ENCODE measurements at regions not wholly inside any gene's neighbourhood (a gene's known extent, or its start where the extent isn't known, plus 50 kb on each side); places are given as distances from the start of the nearest gene placed in this dataset.

- FAIRE-seq = no peak
- Histone ChIP-seq H3K27ac (ENCODE audit: low read depth, low read length) (no peak overlapping the region), H2AK5ac (ENCODE audit: low read depth, low read length) (no peak overlapping the region), H3K4me3 (ENCODE audit: extremely low read depth in 1 of 4, insufficient read depth in 2 of 4, low read depth in 3 of 4, low read length in 4 of 4) (no peak overlapping the region), H2BK5ac (ENCODE audit: low read depth, low read length) (no peak overlapping the region), H3K36me3 (ENCODE audit: control insufficient read depth in 2 of 4, insufficient read depth in 4 of 4, low read length in 3 of 4) (no peaks in the 10 kb centered on the region), H2BK20ac (ENCODE audit: low read length) (no peak overlapping the region), H2BK12ac (ENCODE audit: low read depth, low read length) (no peak overlapping the region), H3K14ac (ENCODE audit: insufficient read length) (no peak overlapping the region), H3K9me3 (ENCODE audit: insufficient read depth in 2 of 2, low read depth in 1 of 2, low read length in 1 of 2) (no peaks in the 10 kb centered on the region), H2AFZ (ENCODE audit: low read length) (no peak overlapping the region), H3K56ac (replicated peaks; ENCODE audit: insufficient read length, low read depth, low read length) (no peak overlapping the region), H3K79me1 (ENCODE audit: low read depth, low read length) (no peaks in the 10 kb centered on the region), H2BK15ac (ENCODE audit: low read length) (no peak overlapping the region), H3K23me2 (ENCODE audit: low read depth, low read length) (no peaks in the 10 kb centered on the region), H3K27me3 (replicated peaks in 1 of 4; ENCODE audit: control insufficient read depth in 3 of 4, extremely low read depth in 1 of 4, insufficient read depth in 3 of 4, low read length in 3 of 4) (no peaks in the 10 kb centered on the region), H3K23ac (ENCODE audit: insufficient read length) (no peak overlapping the region), H4K5ac (ENCODE audit: insufficient read length, low read depth, low read length) (no peak overlapping the region), H4K8ac (ENCODE audit: extremely low read depth, insufficient read depth, low read length) (no peak overlapping the region), H3K79me2 (ENCODE audit: control insufficient read depth in 1 of 2, insufficient read depth in 2 of 2, low read length in 2 of 2) (no peaks in the 10 kb centered on the region), H4K20me1 (replicated peaks in 1 of 2; ENCODE audit: control insufficient read depth in 1 of 2, insufficient read depth in 2 of 2, low read length in 2 of 2) (no peaks in the 10 kb centered on the region), H3K4ac (replicated peaks; ENCODE audit: insufficient read length, low read depth, low read length) (no peak overlapping the region), H3K9ac (replicated peaks in 1 of 4; ENCODE audit: extremely low read depth in 1 of 4, low read depth in 3 of 4, low read length in 3 of 4) (no peak overlapping the region), H3K18ac (ENCODE audit: extremely low read depth, low read length) (no peak overlapping the region), H3K4me2 (ENCODE audit: insufficient read depth in 1 of 2, low read depth in 2 of 2, low read length in 2 of 2) (no peak overlapping the region), H3K4me1 (replicated peaks in 1 of 4; ENCODE audit: control insufficient read depth in 3 of 4, insufficient read depth in 4 of 4, low read length in 3 of 4) (no peaks in the 10 kb centered on the region), H2BK120ac (replicated peaks; ENCODE audit: low read depth, low read length) (no peak overlapping the region), H4K91ac (replicated peaks; ENCODE audit: insufficient read length, low read length) (no peak overlapping the region)
- DNase-seq (ENCODE audit: low read depth in 1 of 2, low spot score in 2 of 2) = no peak
- ChIA-PET POLR2A (ENCODE audit: partially characterized antibody) (no interaction called here), CTCF (ENCODE audit: partially characterized antibody) (no interaction called here)
- 30 to 73% methylated on average over 1 of the region's 1 CpG for WGBS, 2 experiments (ENCODE audit: extremely low coverage in 1 of 2, insufficient coverage in 1 of 2, insufficient read length in 1 of 2, insufficient replicate concordance in 2 of 2, low coverage in 1 of 2, low lambda C conversion rate in 2 of 2, missing lambda C conversion rate in 1 of 2)
- no peak for TF ChIP-seq KDM1A (IDR thresholded peaks at IDR 0.05; ENCODE audit: borderline replicate concordance, low read length)
- TF ChIP-seq USF2 (IDR thresholded peaks at IDR 0.05; ENCODE audit: low read length) = no peak
Observed at GRCh38 chr7:53131697-53132096, 96.3 kb downstream of the POM121L12 start.

Data from H1 (cell line).